ENCODE measurements at regions not wholly inside any gene's neighbourhood (a gene's known extent, or its start where the extent isn't known, plus 50 kb on each side); places are given as distances from the start of the nearest gene placed in this dataset.

DNA sequence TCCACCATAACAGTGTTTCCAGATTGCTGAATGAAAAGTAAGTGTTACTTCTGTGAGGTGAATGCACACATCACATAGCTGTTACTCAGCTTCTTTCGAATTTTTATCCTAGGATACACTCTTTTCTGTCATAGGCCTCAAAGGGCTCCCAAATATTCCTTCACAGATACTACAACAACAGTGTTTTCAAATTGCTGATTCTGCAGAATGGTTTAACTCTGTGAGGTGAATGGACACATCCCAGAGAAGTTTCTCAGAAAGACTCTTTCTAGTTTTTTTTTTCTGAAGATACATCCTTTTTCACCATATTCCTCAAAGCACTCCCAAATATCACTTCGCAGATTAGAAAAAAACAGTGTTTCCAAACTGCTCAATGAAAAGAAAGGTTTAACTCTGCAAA lies 221.1 kb downstream of the OR4A5 start (continued):
- TF ChIP-seq, protein P1, sequence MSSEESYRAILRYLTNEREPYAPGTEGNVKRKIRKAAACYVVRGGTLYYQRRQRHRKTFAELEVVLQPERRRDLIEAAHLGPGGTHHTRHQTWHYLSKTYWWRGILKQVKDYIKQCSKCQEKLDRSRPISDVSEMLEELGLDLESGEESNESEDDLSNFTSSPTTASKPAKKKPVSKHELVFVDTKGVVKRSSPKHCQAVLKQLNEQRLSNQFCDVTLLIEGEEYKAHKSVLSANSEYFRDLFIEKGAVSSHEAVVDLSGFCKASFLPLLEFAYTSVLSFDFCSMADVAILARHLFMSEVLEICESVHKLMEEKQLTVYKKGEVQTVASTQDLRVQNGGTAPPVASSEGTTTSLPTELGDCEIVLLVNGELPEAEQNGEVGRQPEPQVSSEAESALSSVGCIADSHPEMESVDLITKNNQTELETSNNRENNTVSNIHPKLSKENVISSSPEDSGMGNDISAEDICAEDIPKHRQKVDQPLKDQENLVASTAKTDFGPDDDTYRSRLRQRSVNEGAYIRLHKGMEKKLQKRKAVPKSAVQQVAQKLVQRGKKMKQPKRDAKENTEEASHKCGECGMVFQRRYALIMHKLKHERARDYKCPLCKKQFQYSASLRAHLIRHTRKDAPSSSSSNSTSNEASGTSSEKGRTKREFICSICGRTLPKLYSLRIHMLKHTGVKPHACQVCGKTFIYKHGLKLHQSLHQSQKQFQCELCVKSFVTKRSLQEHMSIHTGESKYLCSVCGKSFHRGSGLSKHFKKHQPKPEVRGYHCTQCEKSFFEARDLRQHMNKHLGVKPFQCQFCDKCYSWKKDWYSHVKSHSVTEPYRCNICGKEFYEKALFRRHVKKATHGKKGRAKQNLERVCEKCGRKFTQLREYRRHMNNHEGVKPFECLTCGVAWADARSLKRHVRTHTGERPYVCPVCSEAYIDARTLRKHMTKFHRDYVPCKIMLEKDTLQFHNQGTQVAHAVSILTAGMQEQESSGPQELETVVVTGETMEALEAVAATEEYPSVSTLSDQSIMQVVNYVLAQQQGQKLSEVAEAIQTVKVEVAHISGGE (CRISPR knock-in tag; IDR thresholded peaks at IDR 0.05), result no peak
- TF ChIP-seq CEBPB (IDR thresholded peaks at IDR 0.05; ENCODE audit: borderline replicate concordance in 1 of 2, low read depth in 2 of 2, low read length in 2 of 2) (no peak), ZNF384 (IDR thresholded peaks at IDR 0.05; ENCODE audit: borderline replicate concordance, low read depth, low read length) (no peak)
- TF ChIP-seq, protein P2, sequence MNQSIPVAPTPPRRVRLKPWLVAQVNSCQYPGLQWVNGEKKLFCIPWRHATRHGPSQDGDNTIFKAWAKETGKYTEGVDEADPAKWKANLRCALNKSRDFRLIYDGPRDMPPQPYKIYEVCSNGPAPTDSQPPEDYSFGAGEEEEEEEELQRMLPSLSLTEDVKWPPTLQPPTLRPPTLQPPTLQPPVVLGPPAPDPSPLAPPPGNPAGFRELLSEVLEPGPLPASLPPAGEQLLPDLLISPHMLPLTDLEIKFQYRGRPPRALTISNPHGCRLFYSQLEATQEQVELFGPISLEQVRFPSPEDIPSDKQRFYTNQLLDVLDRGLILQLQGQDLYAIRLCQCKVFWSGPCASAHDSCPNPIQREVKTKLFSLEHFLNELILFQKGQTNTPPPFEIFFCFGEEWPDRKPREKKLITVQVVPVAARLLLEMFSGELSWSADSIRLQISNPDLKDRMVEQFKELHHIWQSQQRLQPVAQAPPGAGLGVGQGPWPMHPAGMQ (IDR thresholded peaks at IDR 0.05; ENCODE audit: borderline replicate concordance), result no peak

DNA sequence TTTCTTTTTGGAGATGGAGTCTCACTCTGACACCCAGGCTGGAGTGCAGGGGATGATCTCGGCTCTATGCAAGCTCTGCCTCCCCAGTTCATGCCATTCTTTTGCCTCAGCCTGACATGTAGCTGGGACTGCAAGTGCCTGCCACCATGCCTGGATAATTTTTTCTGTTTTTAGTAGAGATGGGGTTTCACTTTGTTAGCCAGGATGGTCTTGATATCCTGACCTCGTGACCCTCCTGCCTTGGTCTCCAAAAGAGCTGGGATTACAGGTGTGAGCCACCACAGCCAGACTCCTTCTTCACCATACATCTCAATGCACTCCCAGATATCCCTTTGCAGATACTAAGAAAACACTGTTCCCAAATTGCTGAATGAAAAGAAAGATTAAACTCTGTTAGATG lies 224.3 kb downstream of the OR4A5 start:
- intact Hi-C loops (cut with micrococcal nuclease; ENCODE audit: unreplicated experiment), result no loop called here
- ChIA-PET POLR2A (no interaction called here), RAD21 (ENCODE audit: unreplicated experiment) (no interaction called here), CTCF (no interaction called here), SMC1A (ENCODE audit: uncharacterized antibody, unreplicated experiment) (no interaction called here)
- no peak for DNase-seq (ENCODE audit: low read depth, low spot score)
- WGBS (ENCODE audit: insufficient coverage, insufficient replicate concordance, low lambda C conversion rate, missing lambda C conversion rate), result 0% methylated on average over 2 of the region's 2 CpGs
- no peak for FAIRE-seq
- Histone ChIP-seq H3K36me3 (ENCODE audit: control insufficient read depth in 2 of 2, insufficient read depth in 2 of 2, low read length in 1 of 2) (no peaks in the 10 kb centered on the region), H2AFZ (ENCODE audit: control insufficient read depth, low read depth, low read length) (no peak overlapping the region), H3K4me1 (ENCODE audit: control insufficient read depth, insufficient read depth, low read length) (no peaks in the 10 kb centered on the region), H3K9ac (ENCODE audit: control insufficient read depth, insufficient read depth, low read length) (no peak overlapping the region), H3K79me2 (ENCODE audit: control insufficient read depth, insufficient read depth, low read length) (no peaks in the 10 kb centered on the region), H3K4me2 (ENCODE audit: control insufficient read depth, insufficient read depth) (no peak overlapping the region), H3K27ac (ENCODE audit: control insufficient read depth, insufficient read depth) (no peak overlapping the region), H4K20me1 (ENCODE audit: control insufficient read depth, insufficient read depth) (no peaks in the 10 kb centered on the region), H3K9me3 (replicated peaks; ENCODE audit: control insufficient read depth, insufficient read depth, low read length) (peaks cover 3% of the 10 kb centered on the region; the same call in 2 of the 3 replicates), H3K27me3 (replicated peaks in 1 of 2; ENCODE audit: control insufficient read depth in 2 of 2, insufficient read depth in 2 of 2, low read length in 1 of 2) (no peaks in the 10 kb centered on the region), H3K4me3 (no peak overlapping the region)
- no TSS peak for BruUV-seq (replicated peaks)
- TF ChIP-seq RAD51 (IDR thresholded peaks at IDR 0.05), result no peak
- TF ChIP-seq, protein P3, sequence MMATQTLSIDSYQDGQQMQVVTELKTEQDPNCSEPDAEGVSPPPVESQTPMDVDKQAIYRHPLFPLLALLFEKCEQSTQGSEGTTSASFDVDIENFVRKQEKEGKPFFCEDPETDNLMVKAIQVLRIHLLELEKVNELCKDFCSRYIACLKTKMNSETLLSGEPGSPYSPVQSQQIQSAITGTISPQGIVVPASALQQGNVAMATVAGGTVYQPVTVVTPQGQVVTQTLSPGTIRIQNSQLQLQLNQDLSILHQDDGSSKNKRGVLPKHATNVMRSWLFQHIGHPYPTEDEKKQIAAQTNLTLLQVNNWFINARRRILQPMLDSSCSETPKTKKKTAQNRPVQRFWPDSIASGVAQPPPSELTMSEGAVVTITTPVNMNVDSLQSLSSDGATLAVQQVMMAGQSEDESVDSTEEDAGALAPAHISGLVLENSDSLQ (IDR thresholded peaks at IDR 0.05), result no peak
- no peak for ATAC-seq
- in situ Hi-C loops (cut with MboI), result no loop called here

Data from GM12878 (cell line).